Osteocyte (in vitro differentiated cells): ENCODE measurements at regions not wholly inside any gene's neighbourhood (a gene's known extent, or its start where the extent isn't known, plus 50 kb on each side); places are given as distances from the start of the nearest gene placed in this dataset.

Source experiments
- DNase-seq: peaks from one replicate; pipeline ENCODE4 v3.0.0; 2021; ENCODE audit warnings: mixed read lengths; ENCODE audit not compliant: unreplicated experiment; ENCODE audit errors: extremely low spot score
- H3K27ac Mint-ChIP-seq: one replicate; pipeline ENCODE4 v1.8.0; 2021; ENCODE audit warnings: mild to moderate bottlenecking, mixed read lengths; ENCODE audit not compliant: unreplicated experiment
- H3K27me3 Mint-ChIP-seq: one replicate; pipeline ENCODE4 v1.8.0; 2021; ENCODE audit warnings: mixed read lengths; ENCODE audit not compliant: unreplicated experiment
- H3K36me3 Mint-ChIP-seq: one replicate; pipeline ENCODE4 v1.8.0; 2021; ENCODE audit warnings: mixed read lengths; ENCODE audit not compliant: unreplicated experiment
- H3K4me1 Mint-ChIP-seq: one replicate; pipeline ENCODE4 v1.8.0; 2021; ENCODE audit warnings: mixed read lengths; ENCODE audit not compliant: unreplicated experiment
- H3K4me3 Mint-ChIP-seq: one replicate; pipeline ENCODE4 v1.8.0; 2021; ENCODE audit warnings: mild to moderate bottlenecking, moderate library complexity, mixed read lengths; ENCODE audit not compliant: unreplicated experiment
- H3K9me3 Mint-ChIP-seq: one replicate; pipeline ENCODE4 v1.8.0; 2021; ENCODE audit warnings: mixed read lengths; ENCODE audit not compliant: unreplicated experiment
- TF ChIP-seq, protein P1 (sequence below): fragments of 200-600 bp; sonication (generic); IDR thresholded peaks from 2 replicates; pipeline ENCODE4 v1.5.0; 2021; ENCODE audit warnings: antibody characterized with exemption, mild to moderate bottlenecking, moderate library complexity

DNA sequence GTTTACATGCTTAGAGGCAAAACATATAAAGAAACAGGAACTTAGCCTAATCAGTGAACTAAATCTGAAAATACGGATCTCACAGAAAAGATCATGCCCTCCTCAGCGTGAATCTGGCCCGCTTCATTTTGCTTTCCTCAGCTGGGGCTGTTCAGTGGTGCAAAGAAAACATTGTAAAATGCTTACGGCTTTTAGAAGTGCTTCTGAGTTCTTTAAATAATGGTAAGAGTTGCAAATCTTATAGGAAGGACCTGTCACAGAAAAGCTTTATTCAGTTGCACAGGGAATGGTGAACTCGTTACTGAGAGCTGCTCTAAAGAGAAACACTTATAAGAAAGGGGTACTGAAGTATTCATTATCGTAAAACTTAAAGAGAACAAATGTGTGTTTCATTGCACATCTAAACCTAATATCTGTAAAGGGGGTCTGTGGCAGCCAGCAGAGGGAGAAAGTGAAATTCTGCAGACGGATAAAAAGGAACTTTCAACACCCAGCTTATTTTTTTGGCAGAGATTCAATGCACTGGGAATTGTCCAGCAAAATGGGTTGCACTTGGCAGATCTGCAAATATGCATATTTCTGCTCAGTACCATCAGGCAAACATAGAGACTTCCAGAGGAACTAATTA lies 139.2 kb upstream of the ANK2 start:
- H3K27ac Mint-ChIP-seq, result peak overlapping the region; percentile 16
- H3K9me3 Mint-ChIP-seq, result no peaks in the 10 kb centered on the region
- no peaks in the 10 kb centered on the region for H3K36me3 Mint-ChIP-seq
- peak overlapping the region; percentile 60 for H3K4me3 Mint-ChIP-seq
- TF ChIP-seq, protein P1, sequence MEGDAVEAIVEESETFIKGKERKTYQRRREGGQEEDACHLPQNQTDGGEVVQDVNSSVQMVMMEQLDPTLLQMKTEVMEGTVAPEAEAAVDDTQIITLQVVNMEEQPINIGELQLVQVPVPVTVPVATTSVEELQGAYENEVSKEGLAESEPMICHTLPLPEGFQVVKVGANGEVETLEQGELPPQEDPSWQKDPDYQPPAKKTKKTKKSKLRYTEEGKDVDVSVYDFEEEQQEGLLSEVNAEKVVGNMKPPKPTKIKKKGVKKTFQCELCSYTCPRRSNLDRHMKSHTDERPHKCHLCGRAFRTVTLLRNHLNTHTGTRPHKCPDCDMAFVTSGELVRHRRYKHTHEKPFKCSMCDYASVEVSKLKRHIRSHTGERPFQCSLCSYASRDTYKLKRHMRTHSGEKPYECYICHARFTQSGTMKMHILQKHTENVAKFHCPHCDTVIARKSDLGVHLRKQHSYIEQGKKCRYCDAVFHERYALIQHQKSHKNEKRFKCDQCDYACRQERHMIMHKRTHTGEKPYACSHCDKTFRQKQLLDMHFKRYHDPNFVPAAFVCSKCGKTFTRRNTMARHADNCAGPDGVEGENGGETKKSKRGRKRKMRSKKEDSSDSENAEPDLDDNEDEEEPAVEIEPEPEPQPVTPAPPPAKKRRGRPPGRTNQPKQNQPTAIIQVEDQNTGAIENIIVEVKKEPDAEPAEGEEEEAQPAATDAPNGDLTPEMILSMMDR, result peak; percentile 46
- H3K27me3 Mint-ChIP-seq, result no peaks in the 10 kb centered on the region
- H3K4me1 Mint-ChIP-seq, result peaks cover 14% of the 10 kb centered on the region
- no peak for DNase-seq

DNA sequence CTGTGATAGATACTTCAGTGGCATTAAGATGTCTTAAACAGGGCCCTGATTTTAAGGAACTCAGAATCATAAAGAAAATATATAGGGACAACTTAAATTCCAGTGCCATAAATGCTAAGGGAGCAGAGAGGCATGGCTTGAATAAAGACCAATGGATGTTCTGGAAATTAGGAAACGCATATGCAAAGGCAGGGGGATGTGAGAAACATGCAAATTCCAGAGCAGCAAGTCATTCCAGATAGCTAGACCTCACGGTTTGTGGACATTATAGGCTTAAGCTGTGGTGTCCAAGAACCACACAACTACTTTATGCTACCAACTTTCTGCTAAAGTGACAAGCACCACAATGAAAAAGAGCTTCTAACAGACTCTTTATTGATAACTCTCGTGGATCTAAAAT lies 132.6 kb upstream of the ANK2 start:
- no peaks in the 10 kb centered on the region for H3K27me3 Mint-ChIP-seq
- H3K36me3 Mint-ChIP-seq, result no peaks in the 10 kb centered on the region
- no peak for DNase-seq
- no peak overlapping the region for H3K27ac Mint-ChIP-seq
- no peaks in the 10 kb centered on the region for H3K9me3 Mint-ChIP-seq
- H3K4me3 Mint-ChIP-seq, result no peak overlapping the region
- H3K4me1 Mint-ChIP-seq, result no peaks in the 10 kb centered on the region
- TF ChIP-seq, protein P1, result no peak

DNA sequence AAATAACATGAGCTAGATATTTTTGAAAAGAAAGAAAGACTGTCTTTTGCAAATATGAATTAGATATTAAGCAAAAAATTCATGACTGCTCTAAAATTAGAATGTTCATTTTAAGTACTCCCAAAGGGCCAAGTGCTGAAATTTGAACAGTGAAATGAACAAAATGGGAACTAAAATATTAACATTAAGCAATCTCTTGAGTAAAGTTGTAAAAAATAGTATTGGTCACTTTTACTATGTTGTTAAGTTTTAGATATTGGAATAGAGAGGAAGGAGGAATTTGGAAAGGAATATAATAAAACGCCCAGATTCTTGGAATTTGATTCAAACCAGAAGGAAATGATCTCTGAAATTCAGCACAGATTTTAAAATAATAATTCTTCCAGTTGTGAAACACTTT lies 125.9 kb upstream of the ANK2 start:
- Mint-ChIP-seq H3K27ac (no peak overlapping the region), H3K4me3 (no peak overlapping the region), H3K9me3 (no peaks in the 10 kb centered on the region), H3K27me3 (peaks cover 3% of the 10 kb centered on the region), H3K4me1 (peaks cover 2% of the 10 kb centered on the region), H3K36me3 (no peaks in the 10 kb centered on the region)
- TF ChIP-seq, protein P1, result no peak
- no peak for DNase-seq

DNA sequence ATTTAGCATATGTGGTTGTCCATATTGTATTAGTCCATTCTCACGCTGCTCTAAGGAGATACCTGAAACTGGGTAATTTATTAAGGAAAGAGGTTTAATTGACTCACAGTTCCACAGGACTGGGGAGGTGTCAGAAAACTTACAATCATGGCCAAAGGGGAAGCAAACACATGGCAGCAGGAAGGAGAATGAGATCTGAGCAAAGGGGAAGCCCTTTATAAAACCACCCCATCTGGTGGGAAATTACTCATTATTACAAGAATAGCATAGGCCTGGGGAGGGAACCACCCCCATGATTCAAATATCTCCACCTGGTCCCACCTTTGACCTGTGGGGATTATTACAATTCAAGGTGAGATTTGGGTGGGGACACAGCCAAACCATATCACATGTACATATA lies 122.6 kb upstream of the ANK2 start:
- DNase-seq, result no peak
- TF ChIP-seq, protein P1, result no peak

DNA sequence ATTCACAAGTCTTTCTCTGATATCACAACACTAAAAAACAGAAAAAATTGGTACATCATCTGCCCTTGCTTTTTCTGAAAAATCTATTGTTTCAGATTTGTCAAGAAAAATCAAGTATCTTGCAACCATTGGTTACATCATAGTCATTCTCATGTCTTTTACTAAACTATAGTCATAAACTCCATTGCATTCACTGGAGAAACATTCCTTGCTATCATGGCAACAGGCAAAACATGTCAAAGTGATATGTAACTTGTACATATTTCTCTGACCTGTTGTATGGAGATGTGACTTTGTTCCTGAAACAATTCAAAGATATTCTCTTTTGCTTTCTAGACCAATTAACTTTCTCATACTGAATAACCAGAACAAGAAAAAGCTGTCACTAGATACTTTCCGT lies 121.9 kb upstream of the ANK2 start:
- no peaks in the 10 kb centered on the region for H3K36me3 Mint-ChIP-seq
- H3K4me3 Mint-ChIP-seq, result no peak overlapping the region
- peaks cover 3% of the 10 kb centered on the region for H3K27me3 Mint-ChIP-seq
- no peak for DNase-seq
- no peak overlapping the region for H3K27ac Mint-ChIP-seq
- H3K9me3 Mint-ChIP-seq, result no peaks in the 10 kb centered on the region
- H3K4me1 Mint-ChIP-seq, result peaks cover 2% of the 10 kb centered on the region
- TF ChIP-seq, protein P1, result no peak

More for the DNA sequence above, 122.6 kb upstream of the ANK2 start:
- Mint-ChIP-seq H3K27me3 (peaks cover 3% of the 10 kb centered on the region), H3K4me1 (peaks cover 2% of the 10 kb centered on the region), H3K27ac (no peak overlapping the region), H3K36me3 (no peaks in the 10 kb centered on the region), H3K9me3 (no peaks in the 10 kb centered on the region), H3K4me3 (no peak overlapping the region)
